ENCODE measurements at regions not wholly inside any gene's neighbourhood (a gene's known extent, or its start where the extent isn't known, plus 50 kb on each side); places are given as distances from the start of the nearest gene placed in this dataset.

DNA sequence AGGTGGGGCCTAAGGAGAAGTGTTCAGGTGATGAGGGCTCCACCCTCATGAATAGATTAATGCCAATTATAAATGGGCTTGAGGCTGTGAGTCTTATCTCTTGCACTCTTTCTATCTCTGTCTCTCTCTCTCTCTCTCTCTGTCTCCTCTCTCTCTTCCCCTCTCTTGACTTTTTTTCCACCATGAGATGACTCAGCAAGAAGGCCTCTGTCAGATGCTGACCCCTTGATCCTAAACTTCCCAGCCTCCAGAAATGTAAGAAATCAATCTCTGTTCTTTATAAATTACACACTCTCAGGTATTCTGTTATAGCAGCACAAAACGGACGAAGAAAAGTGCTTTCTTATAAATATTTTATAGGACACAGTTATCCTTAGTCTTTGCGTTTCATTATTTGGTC, 184.9 kb upstream of the PCDH7 start:
- Histone ChIP-seq H2AFZ (ENCODE audit: low read depth, low read length) (no peak overlapping the region), H4K20me1 (replicated peaks; ENCODE audit: control insufficient read depth, extremely low read depth, insufficient read depth, low read length) (no peaks in the 10 kb centered on the region), H3K9me3 (replicated peaks; ENCODE audit: control insufficient read depth, insufficient read depth, low read length) (no peaks in the 10 kb centered on the region), H3K4me1 (ENCODE audit: control insufficient read depth, extremely low read depth, insufficient read depth, low read length) (peaks cover 25% of the 10 kb centered on the region), H3K9ac (replicated peaks; ENCODE audit: extremely low read depth, insufficient read depth, low read length) (no peak overlapping the region), H3K4me2 (ENCODE audit: insufficient read depth, low read length) (no peak overlapping the region), H3K27ac (ENCODE audit: insufficient read depth, low read depth, low read length) (no peak overlapping the region), H3K27me3 (ENCODE audit: control insufficient read depth in 2 of 2, insufficient read depth in 2 of 2, low read length in 2 of 2) (no peaks in the 10 kb centered on the region), H3K36me3 (ENCODE audit: control insufficient read depth in 2 of 2, extremely low read depth in 1 of 2, insufficient read depth in 2 of 2, low read length in 2 of 2) (no peaks in the 10 kb centered on the region), H3K79me2 (ENCODE audit: control insufficient read depth, insufficient read depth, low read length) (no peaks in the 10 kb centered on the region), H3K9me1 (replicated peaks; ENCODE audit: control insufficient read depth, extremely low read depth, insufficient read depth, low read length) (no peaks in the 10 kb centered on the region), H3K4me3 (replicated peaks in 1 of 3; ENCODE audit: insufficient read depth in 1 of 3, low read depth in 1 of 3, low read length in 3 of 3) (no peak overlapping the region)
- dilution Hi-C loops (cut with MboI; ENCODE audit: extremely low pct_ligation_motif_present, low sequenced_read_pairs): no loop called here
- CTCF ChIA-PET: no interaction called here
- no TSS peak for BruUV-seq (replicated peaks)
- POLR2A ChIA-PET: no interaction called here
- FAIRE-seq (no peak), DNase-seq (ENCODE audit: low read depth, low spot score) (no peak)
- TF ChIP-seq MYC (IDR thresholded peaks at IDR 0.05; ENCODE audit: low read depth, low read length) (no peak), EZH2 (IDR thresholded peaks at IDR 0.05; ENCODE audit: borderline replicate concordance, low read depth, low read length, severe bottlenecking) (no peak), CTCF (IDR thresholded peaks at IDR 0.05; ENCODE audit: extremely low read depth in 1 of 2, insufficient read depth in 1 of 2, low read depth in 1 of 2, low read length in 2 of 2) (no peak), POLR2A (IDR thresholded peaks at IDR 0.05; ENCODE audit: low read depth, low read length) (no peak), FOS (IDR thresholded peaks at IDR 0.05; ENCODE audit: borderline replicate concordance, insufficient read depth, low read length) (peak; percentile 59)
- intact Hi-C loops (cut with micrococcal nuclease): loop anchor here (5.0 to 10.0 kb wide), 2 partner anchors 138 to 550 kb away; no protein-coding TSS in a partner anchor

- POLR2A ChIA-PET: no interaction called here
- DNase-seq (ENCODE audit: low read depth, low spot score) (peak; percentile 7), FAIRE-seq (no peak)
- H3K79me2 ChIP-seq (ENCODE audit: control insufficient read depth, insufficient read depth, low read length): no peaks in the 10 kb centered on the region
- dilution Hi-C loops (cut with MboI; ENCODE audit: extremely low pct_ligation_motif_present, low sequenced_read_pairs): no loop called here
- no peaks in the 10 kb centered on the region for H3K36me3 ChIP-seq (ENCODE audit: control insufficient read depth in 2 of 2, extremely low read depth in 1 of 2, insufficient read depth in 2 of 2, low read length in 2 of 2)
- no peak overlapping the region for H2AFZ ChIP-seq (ENCODE audit: low read depth, low read length)
- peak overlapping the region; percentile 25 for H3K4me2 ChIP-seq (ENCODE audit: insufficient read depth, low read length)
- no TSS peak for BruUV-seq (replicated peaks)
- TF ChIP-seq MYC (IDR thresholded peaks at IDR 0.05; ENCODE audit: low read depth, low read length): no peak
- TF ChIP-seq JUN (IDR thresholded peaks at IDR 0.05; ENCODE audit: borderline replicate concordance, insufficient read depth, insufficient read length, low read depth): no peak
- no peak for TF ChIP-seq FOS (IDR thresholded peaks at IDR 0.05; ENCODE audit: borderline replicate concordance, insufficient read depth, low read length)
- TF ChIP-seq POLR2A (IDR thresholded peaks at IDR 0.05; ENCODE audit: low read depth, low read length): no peak
- TF ChIP-seq POLR2AphosphoS5 (IDR thresholded peaks at IDR 0.05; ENCODE audit: insufficient read depth, low read depth, low read length): no peak
- TF ChIP-seq, protein P1, sequence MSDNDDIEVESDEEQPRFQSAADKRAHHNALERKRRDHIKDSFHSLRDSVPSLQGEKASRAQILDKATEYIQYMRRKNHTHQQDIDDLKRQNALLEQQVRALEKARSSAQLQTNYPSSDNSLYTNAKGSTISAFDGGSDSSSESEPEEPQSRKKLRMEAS (IDR thresholded peaks at IDR 0.05; ENCODE audit: insufficient read depth, insufficient read length): no peak
- TF ChIP-seq EZH2 (IDR thresholded peaks at IDR 0.05; ENCODE audit: borderline replicate concordance, low read depth, low read length, severe bottlenecking): no peak
- no peak for TF ChIP-seq CTCF (IDR thresholded peaks at IDR 0.05; ENCODE audit: extremely low read depth in 1 of 2, insufficient read depth in 1 of 2, low read depth in 1 of 2, low read length in 2 of 2)
- TF ChIP-seq GATA2 (IDR thresholded peaks at IDR 0.05; ENCODE audit: insufficient read depth, insufficient read length, low read depth, low read length): no peak
- no peaks in the 10 kb centered on the region for H4K20me1 ChIP-seq (replicated peaks; ENCODE audit: control insufficient read depth, extremely low read depth, insufficient read depth, low read length)
- CTCF ChIA-PET: no interaction called here
- no peaks in the 10 kb centered on the region for H3K27me3 ChIP-seq (ENCODE audit: control insufficient read depth in 2 of 2, insufficient read depth in 2 of 2, low read length in 2 of 2)
- H3K9ac ChIP-seq (replicated peaks; ENCODE audit: extremely low read depth, insufficient read depth, low read length): no peak overlapping the region
- intact Hi-C loops (cut with micrococcal nuclease): loop anchor here (5.0 to 10.0 kb wide), 2 partner anchors 139 to 549 kb away; no protein-coding TSS in a partner anchor
- H3K9me3 ChIP-seq (replicated peaks; ENCODE audit: control insufficient read depth, insufficient read depth, low read length): no peaks in the 10 kb centered on the region
- H3K27ac ChIP-seq (ENCODE audit: insufficient read depth, low read depth, low read length): no peak overlapping the region
- H3K9me1 ChIP-seq (replicated peaks; ENCODE audit: control insufficient read depth, extremely low read depth, insufficient read depth, low read length): no peaks in the 10 kb centered on the region
- no peak overlapping the region for H3K4me3 ChIP-seq (replicated peaks in 1 of 3; ENCODE audit: insufficient read depth in 1 of 3, low read depth in 1 of 3, low read length in 3 of 3)
- H3K4me1 ChIP-seq (ENCODE audit: control insufficient read depth, extremely low read depth, insufficient read depth, low read length): peaks cover 25% of the 10 kb centered on the region
Observed at GRCh38 chr4:30536231-30536630, 183.9 kb upstream of the PCDH7 start.

Measured in endothelial cell of umbilical vein (primary cell).